NCI-H345 treated with DMSO at 0.1 percent for 48 hours (cell line): ENCODE measurements at regions not wholly inside any gene's neighbourhood (a gene's known extent, or its start where the extent isn't known, plus 50 kb on each side); places are given as distances from the start of the nearest gene placed in this dataset.

Experiments
- DNase-seq: peaks from one replicate; lab custom pipeline; 2025; ENCODE audit not compliant: unreplicated experiment; lab: John Stamatoyannopoulos, UW

- no peak for DNase-seq
Measured at GRCh38 chr2:215609089-215610032, 173.5 kb upstream of the FN1 start.

DNA sequence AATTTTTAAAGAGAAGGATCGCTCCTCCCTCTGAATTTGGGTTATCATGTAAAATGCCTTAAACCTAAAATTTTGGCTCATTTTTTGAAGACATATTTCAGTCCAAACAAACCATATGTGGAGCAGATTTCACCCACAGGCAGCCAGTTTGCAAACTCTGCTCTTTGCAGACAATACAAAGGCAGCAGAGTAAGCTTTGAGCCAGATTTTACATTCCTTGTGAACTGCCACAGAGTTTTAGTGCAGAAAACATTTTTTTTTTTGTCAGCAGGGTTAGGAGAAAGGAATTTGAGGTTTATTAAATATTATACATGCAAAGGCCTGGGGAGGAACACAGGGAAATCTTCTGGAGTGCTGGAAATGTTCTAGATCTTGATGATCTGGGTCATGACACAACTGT, 171.9 kb upstream of the FN1 start:
- no peak for DNase-seq

GRCh38 chr2:215606219-215606618, 170.4 kb upstream of the FN1 start:
- DNase-seq: no peak

DNA sequence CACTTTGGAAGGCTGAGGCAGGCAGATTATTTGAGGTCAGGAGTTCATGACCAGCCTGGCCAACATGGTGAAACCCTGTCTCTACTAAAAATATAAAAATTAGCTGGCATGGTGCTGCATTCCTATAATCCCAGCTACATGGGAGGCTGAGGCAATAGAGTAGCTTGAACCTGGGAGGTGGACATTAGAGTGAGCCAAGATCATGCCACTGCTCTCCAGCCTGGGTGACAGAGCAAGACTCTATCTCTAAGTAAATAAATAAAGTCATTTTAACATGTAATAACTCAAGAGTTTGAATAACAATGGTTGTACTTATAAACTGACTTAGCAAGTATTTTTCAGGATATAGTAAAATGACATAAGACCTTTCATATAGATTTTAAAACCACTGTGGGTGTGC, 169.3 kb upstream of the FN1 start:
- DNase-seq: no peak

DNA sequence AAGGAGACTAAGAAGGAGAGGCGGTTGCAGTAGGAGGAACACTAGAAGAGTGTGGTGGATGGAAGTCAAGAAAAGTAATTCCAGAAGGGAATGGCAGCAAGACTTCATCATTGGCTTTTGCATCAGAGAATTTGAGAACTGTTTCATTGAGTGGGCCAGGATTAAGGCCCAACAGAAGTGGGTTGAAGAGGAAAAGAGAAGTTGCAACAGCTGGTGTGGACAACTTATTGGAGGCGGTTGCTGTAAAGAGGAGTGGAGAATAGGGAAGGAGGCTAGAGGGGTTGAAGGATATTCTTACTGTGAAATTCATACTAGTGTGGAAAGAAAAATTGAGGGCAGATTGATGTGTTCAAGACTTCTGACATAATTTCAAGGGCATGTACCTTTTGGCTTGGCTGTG, 168.7 kb upstream of the FN1 start:
- no peak for DNase-seq

- no peak for DNase-seq
Measured at GRCh38 chr2:215603440-215603839, 167.6 kb upstream of the FN1 start.

DNA sequence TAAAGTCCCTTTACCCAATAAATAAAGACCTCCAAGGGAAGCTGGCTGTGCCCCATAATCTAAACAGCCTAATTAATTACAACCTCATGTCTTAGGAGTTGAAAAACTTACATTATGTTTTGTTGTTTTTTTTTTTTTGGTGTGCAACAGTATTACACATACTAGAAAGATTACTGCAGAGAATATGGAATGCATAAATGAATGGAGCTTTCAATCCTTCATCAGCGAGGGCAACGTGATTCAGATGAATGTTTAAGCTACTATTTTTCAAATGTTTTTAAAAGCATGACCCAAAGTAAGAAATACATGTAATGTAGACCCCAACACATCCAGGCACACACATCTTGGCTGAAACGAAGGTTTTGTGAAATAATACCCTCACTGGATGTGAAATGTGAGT, 167.1 kb upstream of the FN1 start:
- DNase-seq: no peak

DNA sequence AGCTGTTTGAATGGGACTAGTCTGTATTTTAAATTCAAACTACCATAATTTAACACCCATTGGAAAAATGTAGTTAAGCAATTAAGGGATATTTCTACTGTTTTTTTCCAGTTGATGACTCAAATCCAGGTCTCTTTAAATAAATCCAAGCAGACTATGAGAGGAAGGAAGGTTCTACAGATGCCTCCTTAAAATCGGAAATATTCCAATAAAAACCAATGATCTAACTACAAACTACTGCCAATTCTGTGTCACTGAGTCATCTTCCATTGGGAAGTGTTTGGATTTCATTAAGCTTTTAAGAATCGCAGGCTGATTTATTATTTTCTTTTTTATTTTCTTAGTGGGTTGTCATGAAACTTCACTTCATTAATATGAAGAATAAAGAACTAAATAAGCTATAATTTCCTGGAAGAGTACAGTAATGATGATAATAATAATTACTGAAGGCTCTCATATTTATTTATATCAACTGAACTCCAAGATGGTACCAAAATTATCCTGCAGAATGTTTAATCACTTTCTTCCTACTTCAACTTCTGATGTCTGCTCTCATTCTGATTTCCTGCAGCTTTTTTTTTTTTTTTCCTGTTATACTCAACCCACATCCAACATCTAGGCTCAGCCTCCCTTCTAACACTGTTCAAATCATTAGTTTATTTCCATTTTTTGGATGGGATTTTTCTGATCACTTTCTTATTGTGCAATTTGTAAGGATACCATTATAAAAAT, 166.3 kb upstream of the FN1 start:
- no peak for DNase-seq

DNA sequence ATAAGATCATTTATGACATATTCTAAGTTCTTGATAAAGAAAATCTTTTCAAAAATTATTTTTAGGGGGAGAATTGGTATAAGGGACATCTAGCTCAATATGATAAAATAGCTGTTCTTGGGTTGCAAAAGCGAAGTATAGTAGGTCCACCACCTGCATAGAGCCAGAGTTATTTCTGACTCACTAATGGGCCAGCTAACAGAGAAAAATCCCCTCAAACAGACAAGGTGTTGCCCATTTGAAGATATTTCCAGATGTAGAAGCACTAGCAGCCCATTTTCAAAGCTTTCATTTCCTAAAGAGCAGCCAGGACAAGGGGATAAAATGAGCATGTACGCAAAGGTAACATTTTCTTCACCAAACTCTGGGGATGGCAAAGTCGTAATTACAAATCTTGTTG, 165.7 kb upstream of the FN1 start:
- DNase-seq: no peak

DNA sequence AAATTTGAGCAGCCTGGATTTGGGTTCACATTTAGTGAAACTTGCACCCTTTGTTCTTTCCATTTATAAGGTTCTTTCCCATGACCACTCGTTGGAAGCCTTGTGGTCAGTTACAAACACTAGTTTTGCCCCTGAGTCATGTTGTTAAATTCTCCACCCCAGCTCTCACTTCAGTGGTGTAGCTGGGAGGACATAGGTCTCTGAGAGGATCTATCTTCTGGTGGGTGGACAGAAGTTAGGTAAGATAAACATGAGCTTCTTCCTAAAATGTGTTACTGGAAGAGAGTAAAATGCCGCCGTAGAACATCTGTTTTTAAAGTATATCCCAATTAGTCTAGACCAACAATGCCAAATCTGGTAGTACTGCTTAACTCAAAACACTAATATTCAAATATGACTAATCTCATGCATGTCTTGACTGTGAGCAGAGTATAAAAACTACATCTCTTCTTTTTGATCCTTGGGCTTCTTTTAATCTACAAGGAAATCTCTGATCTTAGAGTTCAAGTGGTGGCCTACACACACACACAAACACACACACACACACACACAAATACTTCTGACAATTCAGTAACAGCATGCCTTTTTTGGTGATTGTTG, 162.6 kb upstream of the FN1 start:
- DNase-seq: no peak

DNA sequence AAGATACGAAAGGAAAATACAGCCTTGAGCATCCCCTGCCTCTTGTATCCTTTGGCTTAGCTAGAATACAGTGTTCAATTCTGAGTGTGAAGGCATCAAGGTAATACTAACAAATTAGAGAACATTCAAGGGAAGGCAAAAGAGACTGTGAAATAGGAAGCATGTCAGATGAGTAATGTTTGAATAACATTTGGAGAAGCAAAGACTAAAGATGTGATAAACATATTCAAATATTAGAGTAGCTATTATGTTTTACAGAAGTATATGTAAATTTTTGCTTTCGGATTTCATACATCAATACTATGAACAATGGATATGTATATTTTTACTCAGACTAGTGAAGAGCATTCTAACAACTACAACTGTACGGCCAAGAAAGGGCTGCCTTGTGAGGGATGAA, 161.7 kb upstream of the FN1 start:
- no peak for DNase-seq

DNA sequence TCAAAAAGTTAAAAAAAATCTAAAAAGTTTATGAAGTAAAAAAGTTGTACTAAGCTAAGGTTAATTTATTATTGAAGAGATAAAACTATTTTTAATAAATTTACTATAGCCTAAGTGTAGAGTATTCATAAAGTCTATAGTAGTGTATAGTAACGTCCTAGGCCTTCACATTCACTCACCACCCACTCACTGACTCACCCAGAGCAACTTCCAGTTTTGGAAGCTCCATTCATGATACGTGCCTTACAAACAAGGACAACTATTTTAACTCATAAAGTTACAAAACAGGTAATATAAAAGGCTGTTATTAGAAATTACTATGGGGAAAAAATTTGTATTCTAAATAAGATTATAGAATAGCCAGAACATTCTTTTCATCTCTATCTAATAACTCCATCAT, 158.9 kb upstream of the FN1 start:
- no peak for DNase-seq

DNA sequence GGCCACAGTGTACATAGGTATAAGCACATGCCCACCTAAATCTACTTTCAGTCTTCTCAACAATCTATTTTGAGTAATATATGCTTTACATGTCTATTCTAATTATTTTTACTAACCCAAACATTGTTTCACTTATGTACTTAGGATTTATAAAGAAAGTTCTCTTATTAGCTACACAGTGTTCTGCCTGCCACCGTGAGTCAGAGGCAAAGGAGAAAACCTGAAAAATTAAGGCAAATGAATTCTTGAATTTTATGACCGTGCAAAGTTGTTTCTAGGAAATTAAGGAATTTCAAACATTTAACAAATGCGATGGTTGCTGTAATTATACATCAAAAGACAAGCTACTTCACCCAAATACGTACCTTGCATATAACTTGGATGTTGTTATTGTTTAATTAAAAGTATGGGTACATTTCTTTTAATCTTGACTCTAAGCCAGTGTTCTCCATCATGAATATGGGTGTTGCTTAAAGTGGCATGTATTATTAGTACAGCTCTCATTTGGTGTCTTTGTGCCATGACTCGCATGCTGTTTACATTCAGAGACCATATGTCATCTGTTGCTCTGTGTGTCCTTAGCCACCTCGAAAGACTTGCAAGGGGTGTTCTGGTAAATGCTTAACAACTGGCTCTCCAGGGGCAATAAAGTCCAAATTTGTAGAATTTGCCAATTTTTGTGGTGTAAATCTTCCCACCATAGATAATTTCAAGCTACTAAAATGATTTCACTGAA, 154.3 kb upstream of the FN1 start:
- no peak for DNase-seq

DNA sequence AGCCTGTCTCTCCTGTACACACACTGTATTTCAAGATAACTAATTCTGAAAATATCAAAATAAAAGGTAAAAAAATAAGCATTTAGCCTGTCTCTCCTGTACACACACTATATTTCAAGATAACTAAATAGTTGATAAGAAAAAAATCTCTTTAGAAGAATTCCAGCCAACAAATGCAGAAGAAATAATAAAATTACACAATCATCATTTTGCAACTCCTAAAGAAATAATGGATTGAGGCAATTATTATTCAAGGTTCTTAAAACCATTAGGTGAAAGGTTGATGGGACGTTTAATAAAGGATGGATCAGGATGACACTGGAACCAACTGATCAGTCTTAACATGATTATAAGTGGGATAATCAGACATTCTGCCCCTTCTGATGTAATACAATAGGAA, 148.0 kb upstream of the FN1 start:
- DNase-seq: no peak

GRCh38 chr2:215579809-215580208, 143.9 kb upstream of the FN1 start:
- no peak for DNase-seq

DNA sequence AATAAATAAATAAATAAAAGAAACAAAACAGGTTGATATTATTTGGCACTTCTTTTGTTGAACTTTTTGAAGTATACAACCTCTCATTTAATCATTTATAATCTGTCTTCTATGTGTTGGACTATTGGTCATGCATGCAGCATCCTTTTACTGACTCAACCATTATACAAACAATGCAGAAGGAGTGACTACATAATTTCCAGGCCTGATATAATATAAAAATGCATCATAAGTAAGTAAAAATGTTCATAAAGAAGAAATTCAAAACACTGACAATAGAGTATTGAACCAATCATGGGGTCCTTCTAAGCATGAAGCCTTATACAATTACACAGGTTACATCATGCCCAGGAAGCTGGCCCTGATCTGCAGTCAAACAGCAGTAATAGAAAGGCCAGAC, 141.5 kb upstream of the FN1 start:
- no peak for DNase-seq

DNA sequence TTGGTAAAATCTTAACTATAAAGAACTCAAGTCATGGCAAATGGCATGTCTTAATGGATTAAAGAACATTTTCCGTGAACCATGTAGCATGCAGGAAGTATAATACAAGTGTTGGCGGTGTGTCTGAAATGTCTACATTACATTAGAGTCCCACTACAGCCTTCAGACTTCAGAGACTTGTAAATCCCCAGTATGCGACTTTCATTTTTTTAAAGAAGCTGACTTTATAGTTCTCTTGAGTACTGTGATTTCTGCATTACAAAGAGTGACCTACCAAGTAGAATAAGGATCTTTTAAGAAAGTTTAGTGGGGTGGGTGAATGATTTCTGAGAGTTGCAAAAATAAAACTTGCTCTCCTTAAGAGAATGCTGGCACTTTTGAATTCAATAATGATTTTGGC, 140.7 kb upstream of the FN1 start:
- no peak for DNase-seq

- DNase-seq: no peak
Measured at GRCh38 chr2:215573496-215573895, 137.6 kb upstream of the FN1 start.

GRCh38 chr2:215572341-215572848, 136.5 kb upstream of the FN1 start:
- DNase-seq: no peak

DNA sequence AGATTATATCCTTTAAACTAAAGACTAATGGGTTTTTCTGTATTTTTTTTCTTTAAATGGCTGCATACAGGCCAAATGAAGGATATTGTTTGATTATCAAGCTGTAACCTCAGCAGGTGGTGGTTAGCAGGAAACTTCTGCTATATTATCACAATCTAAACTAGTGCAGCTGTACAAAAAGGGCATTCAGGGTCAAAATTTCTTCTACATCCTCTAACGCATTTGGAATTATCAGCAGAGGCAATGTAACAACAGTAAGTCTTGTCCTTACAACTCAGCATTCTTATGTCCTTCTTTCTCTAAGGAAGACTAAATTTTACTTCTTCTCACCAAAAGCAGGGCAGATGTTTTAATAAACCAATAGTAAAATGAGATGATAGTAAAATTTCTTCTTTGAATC, 135.8 kb upstream of the FN1 start:
- no peak for DNase-seq

GRCh38 chr2:215567504-215567903, 131.6 kb upstream of the FN1 start:
- DNase-seq: no peak
